Endothelial cell of umbilical vein (primary cell): ENCODE measurements at regions not wholly inside any gene's neighbourhood (a gene's known extent, or its start where the extent isn't known, plus 50 kb on each side); places are given as distances from the start of the nearest gene placed in this dataset.

Experiments used
- BruUV-seq: library from RNA; stranded (reverse); fragments of 400-500 nt; replicated peaks from 2 replicates; lab custom pipeline; 2021; lab: Mats Ljungman, UMichigan
- CTCF ChIA-PET: fragments of 300-600, 350-600 bp; sonication (Branson Sonifier 250); formaldehyde crosslinking; loops from one replicate; lab custom pipeline; 2021; ENCODE audit warnings: antibody characterized with exemption, inconsistent platforms; lab: Charles Lee
- POLR2A ChIA-PET: fragments of 300-600, 350-600 bp; sonication (Branson Sonifier 250); formaldehyde crosslinking; loops from one replicate; lab custom pipeline; 2021; ENCODE audit warnings: antibody characterized with exemption, inconsistent platforms; lab: Charles Lee
- DNase-seq: peaks from one replicate; pipeline ENCODE4 v3.0.0-alpha.2; 2011; ENCODE audit warnings: low read depth, low spot score
- FAIRE-seq: peaks from 2 replicates; lab custom pipeline; 2011; peaks lifted over from hg19 to GRCh38; lab: Jason Lieb, UNC
- H2AFZ ChIP-seq: 2 replicates; pipeline ENCODE4 v1.6.0; 2012; ENCODE audit warnings: low read depth, low read length, control low read depth, inconsistent platforms
- H3K27ac ChIP-seq: 2 replicates; pipeline ENCODE4 v1.5.1; 2011; ENCODE audit warnings: low read depth, mild to moderate bottlenecking, control low read depth, low read length, moderate library complexity; ENCODE audit not compliant: insufficient read depth
- H3K27me3 ChIP-seq, 2 experiments: 2 replicates each; pipeline versions ENCODE4 v1.6.0 to v1.6.1; 2011; ENCODE audit warnings: low read length in 2 of 2, mixed read lengths in 1 of 2; ENCODE audit not compliant: control insufficient read depth in 2 of 2, insufficient read depth in 2 of 2
- H3K36me3 ChIP-seq, 2 experiments: 2 replicates in 1 of 2; 3 replicates in 1 of 2; pipeline ENCODE4 v1.5.1; 2011; ENCODE audit warnings: low read length in 2 of 2, mild to moderate bottlenecking in 1 of 2, moderate library complexity in 1 of 2; ENCODE audit not compliant: control insufficient read depth in 2 of 2, insufficient read depth in 2 of 2; ENCODE audit errors: extremely low read depth in 1 of 2
- H3K4me1 ChIP-seq: 3 replicates; pipeline ENCODE4 v1.5.1; 2011; ENCODE audit warnings: mild to moderate bottlenecking, low read length; ENCODE audit not compliant: control insufficient read depth, insufficient read depth; ENCODE audit errors: extremely low read depth
- H3K4me2 ChIP-seq: 2 replicates; pipeline ENCODE4 v1.6.1; 2011; ENCODE audit warnings: low read length, control low read depth, mixed read lengths; ENCODE audit not compliant: insufficient read depth
- H3K4me3 ChIP-seq, 3 experiments: fragments of 200-600 bp in 1 of 3; sonication (generic), shearing (Covaris generic) in 1 of 3; replicated peaks in 1 of 3; 2 replicates each; pipeline ENCODE4 v1.5.1; 2011 to 2016; ENCODE audit warnings: control low read depth in 3 of 3, low read length in 3 of 3, mild to moderate bottlenecking in 2 of 3, inconsistent platforms in 1 of 3, low read depth in 1 of 3, moderate library complexity in 1 of 3; ENCODE audit not compliant: insufficient read depth in 1 of 3
- H3K79me2 ChIP-seq: 2 replicates; pipeline ENCODE4 v1.6.0; 2012; ENCODE audit warnings: low read length, inconsistent platforms; ENCODE audit not compliant: control insufficient read depth, insufficient read depth
- H3K9ac ChIP-seq: replicated peaks from 2 replicates; pipeline ENCODE3; 2011; ENCODE audit warnings: low read length, control low read depth; ENCODE audit not compliant: insufficient read depth; ENCODE audit errors: extremely low read depth
- H3K9me1 ChIP-seq: replicated peaks from 3 replicates; pipeline ENCODE4 v1.6.0; 2011; ENCODE audit warnings: mild to moderate bottlenecking, low read length; ENCODE audit not compliant: control insufficient read depth, insufficient read depth; ENCODE audit errors: extremely low read depth
- H3K9me3 ChIP-seq: replicated peaks from 2 replicates; pipeline ENCODE4 v1.5.1; 2012; ENCODE audit warnings: low read length, inconsistent platforms; ENCODE audit not compliant: control insufficient read depth, insufficient read depth
- H4K20me1 ChIP-seq: replicated peaks from 2 replicates; pipeline ENCODE3; 2011; ENCODE audit warnings: mild to moderate bottlenecking, low read length; ENCODE audit not compliant: control insufficient read depth, insufficient read depth; ENCODE audit errors: extremely low read depth
- CTCF ChIP-seq, 2 donors: IDR thresholded peaks; 1 replicate in 1 of 2; 2 replicates in 1 of 2; pipeline ENCODE4 v1.5.1; 2011; ENCODE audit warnings: low read length in 2 of 2, mild to moderate bottlenecking in 2 of 2, moderate library complexity in 2 of 2, control low read depth in 1 of 2, inconsistent platforms in 1 of 2, low read depth in 1 of 2; ENCODE audit not compliant: insufficient read depth in 1 of 2; ENCODE audit errors: extremely low read depth in 1 of 2
- EZH2 ChIP-seq: IDR thresholded peaks from 2 replicates; pipeline ENCODE4 v1.6.1; 2012; ENCODE audit warnings: borderline replicate concordance, low read depth, mild to moderate bottlenecking, moderate library complexity, low read length, inconsistent platforms; ENCODE audit not compliant: severe bottlenecking
- FOS ChIP-seq: IDR thresholded peaks from 2 replicates; pipeline ENCODE4 v1.6.1; 2011; ENCODE audit warnings: mild to moderate bottlenecking, low read length, moderate library complexity, borderline replicate concordance; ENCODE audit not compliant: insufficient read depth
- GATA2 ChIP-seq: IDR thresholded peaks from 2 replicates; pipeline ENCODE4 v1.7.0; 2011; ENCODE audit warnings: low read depth, mild to moderate bottlenecking, moderate library complexity, mixed read lengths, low read length; ENCODE audit not compliant: insufficient read length, insufficient read depth
- JUN ChIP-seq: IDR thresholded peaks from 2 replicates; pipeline ENCODE4 v1.6.1; 2011; ENCODE audit warnings: borderline replicate concordance, low read depth; ENCODE audit not compliant: insufficient read length, insufficient read depth
- MYC ChIP-seq: IDR thresholded peaks from one replicate; pipeline ENCODE4 v1.6.1; 2011; ENCODE audit warnings: mild to moderate bottlenecking, low read depth, low read length
- POLR2A ChIP-seq: IDR thresholded peaks from 2 replicates; pipeline ENCODE4 v1.6.1; 2012; ENCODE audit warnings: low read depth, mild to moderate bottlenecking, control low read depth, low read length
- POLR2AphosphoS5 ChIP-seq: IDR thresholded peaks from 2 replicates; pipeline ENCODE4 v1.6.1; 2012; ENCODE audit warnings: low read depth, mild to moderate bottlenecking, control low read depth, low read length, moderate library complexity; ENCODE audit not compliant: insufficient read depth
- dilution Hi-C: fragments of 300-500 bp; cut with MboI; formaldehyde crosslinking; loops from one replicate; pipeline ENCODE4 v1.15.0; 2019; ENCODE audit warnings: low sequenced_read_pairs; ENCODE audit not compliant: extremely low pct_ligation_motif_present
- intact Hi-C: fragments of 100-400 bp; cut with micrococcal nuclease; formaldehyde crosslinking; loops from one replicate; pipeline ENCODE4 v1.10.0; 2022
- TF ChIP-seq, protein P1 (sequence below): IDR thresholded peaks from 2 replicates; pipeline ENCODE4 v1.6.1; 2011; ENCODE audit not compliant: insufficient read depth, insufficient read length

DNA sequence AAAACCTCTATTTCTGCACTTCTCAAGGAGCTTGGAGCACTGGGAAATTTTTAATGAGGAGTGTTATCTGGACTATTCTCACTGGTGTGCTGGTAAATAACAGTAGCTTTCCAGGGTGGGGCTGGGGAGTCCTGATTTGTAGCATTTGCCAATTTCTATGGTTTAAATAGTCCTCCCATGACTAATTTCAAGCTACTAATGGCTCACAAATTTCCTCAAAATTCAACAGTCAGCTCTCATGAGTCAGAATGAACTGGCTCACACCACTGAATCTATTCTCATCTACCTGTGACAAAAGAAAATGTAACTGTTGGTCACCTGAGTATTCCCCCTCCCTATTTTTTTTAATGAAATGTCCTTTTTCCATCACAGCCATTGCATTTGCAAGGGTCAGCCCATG is 449.6 kb downstream of the KIF16B start:
- H3K4me3 ChIP-seq: no peak overlapping the region
- H3K4me2 ChIP-seq: no peak overlapping the region
- H4K20me1 ChIP-seq: no peaks in the 10 kb centered on the region
- CTCF ChIA-PET: no interaction called here
- no peaks in the 10 kb centered on the region for H3K79me2 ChIP-seq
- no peak for TF ChIP-seq POLR2A
- TF ChIP-seq JUN: no peak
- no peak for TF ChIP-seq EZH2
- no TSS peak for BruUV-seq
- POLR2A ChIA-PET: no interaction called here
- H3K9me3 ChIP-seq: peaks cover 6% of the 10 kb centered on the region
- FAIRE-seq (no peak), DNase-seq (no peak)
- no peaks in the 10 kb centered on the region for H3K9me1 ChIP-seq
- intact Hi-C loops: no loop called here
- no peak overlapping the region for H3K27ac ChIP-seq
- no peaks in the 10 kb centered on the region for H3K36me3 ChIP-seq
- H3K4me1 ChIP-seq: no peaks in the 10 kb centered on the region
- dilution Hi-C loops: no loop called here
- H3K9ac ChIP-seq: no peak overlapping the region
- H2AFZ ChIP-seq: no peak overlapping the region
- no peaks in the 10 kb centered on the region for H3K27me3 ChIP-seq

DNA sequence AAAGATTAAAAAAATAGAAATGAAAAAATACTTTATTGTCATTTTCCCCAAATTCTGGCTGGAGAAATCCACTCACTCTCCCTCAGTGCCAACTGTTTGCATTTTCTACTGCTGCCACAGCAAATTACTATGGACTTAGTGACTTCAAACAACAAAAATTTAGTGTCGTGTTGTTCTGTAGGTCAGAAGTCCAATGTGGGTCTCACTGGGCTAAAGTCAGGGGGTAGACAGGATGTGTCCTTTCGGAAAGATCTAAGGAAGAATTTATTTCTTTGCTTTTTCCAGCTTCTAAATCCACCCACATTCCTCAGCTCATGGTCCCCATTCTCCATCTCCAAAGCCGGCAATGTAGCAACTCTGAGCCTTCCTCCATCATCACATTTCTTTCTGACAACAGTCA is 453.3 kb downstream of the KIF16B start:
- H3K4me3 ChIP-seq: no peak overlapping the region
- H3K79me2 ChIP-seq: no peaks in the 10 kb centered on the region
- FAIRE-seq (no peak), DNase-seq (no peak)
- ChIA-PET POLR2A (no interaction called here), CTCF (no interaction called here)
- no peak overlapping the region for H3K4me2 ChIP-seq
- H3K4me1 ChIP-seq: no peaks in the 10 kb centered on the region
- no peak overlapping the region for H3K9ac ChIP-seq
- no TSS peak for BruUV-seq
- no peaks in the 10 kb centered on the region for H3K9me1 ChIP-seq
- intact Hi-C loops: no loop called here
- TF ChIP-seq, protein P1, sequence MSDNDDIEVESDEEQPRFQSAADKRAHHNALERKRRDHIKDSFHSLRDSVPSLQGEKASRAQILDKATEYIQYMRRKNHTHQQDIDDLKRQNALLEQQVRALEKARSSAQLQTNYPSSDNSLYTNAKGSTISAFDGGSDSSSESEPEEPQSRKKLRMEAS: no peak
- TF ChIP-seq GATA2: no peak
- TF ChIP-seq EZH2: no peak
- no peak for TF ChIP-seq MYC
- no peak for TF ChIP-seq JUN
- no peak for TF ChIP-seq POLR2AphosphoS5
- no peak for TF ChIP-seq FOS
- no peak for TF ChIP-seq CTCF (IDR thresholded peaks at IDR 0.05; ENCODE audit: extremely low read depth in 1 of 2, insufficient read depth in 1 of 2, low read depth in 1 of 2, low read length in 2 of 2)
- no peak for TF ChIP-seq POLR2A
- no peak overlapping the region for H2AFZ ChIP-seq
- H4K20me1 ChIP-seq: no peaks in the 10 kb centered on the region
- H3K27ac ChIP-seq: no peak overlapping the region
- H3K9me3 ChIP-seq: peaks cover 4% of the 10 kb centered on the region
- H3K27me3 ChIP-seq: no peaks in the 10 kb centered on the region
- dilution Hi-C loops: no loop called here
- H3K36me3 ChIP-seq: no peaks in the 10 kb centered on the region
